NCI-H526 treated with DMSO at 0.1 percent for 48 hours (cell line): ENCODE measurements at regions not wholly inside any gene's neighbourhood (a gene's known extent, or its start where the extent isn't known, plus 50 kb on each side); places are given as distances from the start of the nearest gene placed in this dataset.
"Not testable (repeated sequence)": the region's sequence is repeated elsewhere in the genome, so short reads cannot be mapped to it uniquely, and the experiment has no call there.

ENCODE experiments used
- DNase-seq: peaks from one replicate; lab custom pipeline; 2025; lab: John Stamatoyannopoulos, UW

DNA sequence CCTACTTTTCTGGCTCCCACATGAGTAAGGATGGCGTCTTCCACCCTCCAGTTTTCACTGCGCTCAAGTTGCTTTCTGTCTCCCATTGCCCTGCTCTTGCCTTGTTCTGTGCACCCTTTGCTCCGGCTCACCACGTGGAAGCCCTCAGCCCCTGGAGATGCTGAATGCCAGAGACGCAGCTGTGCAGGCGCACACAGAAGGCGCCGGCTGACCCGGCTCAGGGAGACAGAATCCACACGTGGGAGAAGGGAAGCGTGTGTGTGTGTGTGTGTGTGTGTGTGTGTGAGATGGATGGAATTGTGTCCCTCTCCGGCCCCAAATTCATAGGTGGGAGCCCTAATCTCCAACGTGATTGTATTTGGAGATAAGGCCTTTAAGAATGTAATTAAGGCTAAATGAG lies 118.2 kb upstream of the ERRFI1 start:
- DNase-seq = no peak

DNA sequence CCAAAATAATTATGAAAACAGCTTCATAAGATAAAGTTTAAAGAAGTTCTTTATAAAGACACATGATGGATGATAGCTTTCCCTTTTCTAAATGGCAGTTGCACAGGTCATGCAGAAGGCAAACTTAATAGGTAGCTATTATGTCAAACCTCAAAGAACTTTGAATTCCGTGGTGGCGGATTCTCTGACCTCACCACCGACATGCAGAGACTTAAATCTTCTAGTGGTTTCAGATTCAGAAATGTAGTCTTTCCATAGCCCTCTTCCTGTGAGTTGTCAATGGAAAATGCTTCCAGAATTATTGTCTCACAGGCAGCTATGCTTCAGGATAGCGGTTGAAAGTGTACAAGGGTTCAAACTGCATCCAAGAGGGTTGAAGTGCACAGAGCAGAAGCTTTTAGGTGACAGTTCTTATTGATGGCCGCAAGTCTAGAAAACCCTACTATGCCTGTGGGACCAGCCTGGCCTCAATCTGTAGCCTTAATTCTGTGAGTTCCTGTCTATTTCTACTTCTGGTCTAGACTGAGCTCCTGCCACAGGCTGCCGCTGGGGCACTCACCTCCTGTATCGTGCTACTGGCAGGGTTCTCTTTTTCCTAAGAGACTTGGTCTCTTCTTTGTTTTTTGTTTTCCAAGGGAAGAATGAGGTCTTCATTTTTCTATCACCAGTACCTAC lies 117.0 kb upstream of the ERRFI1 start:
- no peak for DNase-seq

DNA sequence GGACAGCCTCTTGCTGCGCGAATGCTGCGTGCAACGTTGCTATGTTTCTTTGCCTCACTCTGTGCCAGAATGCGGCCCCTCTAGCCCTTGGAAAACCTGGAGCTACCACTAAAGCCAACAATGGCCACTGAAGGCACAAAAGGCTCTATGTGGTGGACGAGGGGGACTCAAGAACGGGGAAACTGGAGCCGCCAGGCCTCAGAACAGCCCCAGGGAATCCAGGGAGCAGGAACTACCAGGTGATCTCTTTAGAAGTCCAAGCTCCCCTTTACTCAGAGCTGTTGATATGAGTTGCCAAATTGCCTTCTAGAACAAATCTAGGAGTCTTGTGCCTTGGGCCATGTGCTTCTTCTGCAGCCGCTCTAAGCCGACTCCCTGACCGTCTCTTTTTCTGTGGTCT lies 113.8 kb upstream of the ERRFI1 start:
- DNase-seq = no peak

DNA sequence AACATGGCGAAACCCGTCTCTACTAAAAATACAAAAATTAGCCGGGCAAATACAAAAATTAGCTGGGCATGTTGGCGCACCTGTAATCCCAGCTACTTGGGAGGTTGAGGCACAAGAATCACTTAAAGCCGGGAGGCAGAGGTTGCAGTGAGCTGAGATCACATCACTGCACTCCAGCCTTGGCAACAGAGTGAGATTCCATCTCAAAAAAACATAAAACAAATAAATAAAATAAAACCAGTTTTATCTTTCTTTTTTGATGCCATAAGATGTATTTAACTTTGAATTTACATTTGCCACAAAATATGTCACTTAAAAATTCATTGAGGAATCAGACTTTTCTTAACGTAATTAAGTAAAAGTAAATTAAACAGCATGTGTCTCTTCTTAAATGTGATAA lies 113.3 kb upstream of the ERRFI1 start:
- DNase-seq = no peak

DNA sequence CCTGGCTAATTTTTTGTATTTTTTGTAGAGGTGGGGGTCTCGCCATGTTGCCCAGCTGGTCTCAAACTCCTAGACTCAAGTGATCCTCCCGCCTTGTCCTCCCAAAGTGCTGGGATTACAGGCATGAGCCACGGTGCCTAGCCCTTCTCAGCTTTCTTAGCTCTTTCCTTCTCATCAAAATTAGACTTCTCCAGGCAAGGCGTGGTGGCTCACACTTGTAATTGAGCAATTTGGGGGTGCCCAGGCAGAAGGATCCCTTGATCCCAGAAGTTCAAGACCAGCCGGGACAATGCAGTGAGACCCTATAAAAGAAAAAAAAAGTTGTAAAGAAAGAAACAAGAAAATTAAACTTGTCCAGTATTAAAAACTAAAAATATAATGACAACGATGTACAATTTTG lies 112.6 kb upstream of the ERRFI1 start:
- DNase-seq = no peak

DNA sequence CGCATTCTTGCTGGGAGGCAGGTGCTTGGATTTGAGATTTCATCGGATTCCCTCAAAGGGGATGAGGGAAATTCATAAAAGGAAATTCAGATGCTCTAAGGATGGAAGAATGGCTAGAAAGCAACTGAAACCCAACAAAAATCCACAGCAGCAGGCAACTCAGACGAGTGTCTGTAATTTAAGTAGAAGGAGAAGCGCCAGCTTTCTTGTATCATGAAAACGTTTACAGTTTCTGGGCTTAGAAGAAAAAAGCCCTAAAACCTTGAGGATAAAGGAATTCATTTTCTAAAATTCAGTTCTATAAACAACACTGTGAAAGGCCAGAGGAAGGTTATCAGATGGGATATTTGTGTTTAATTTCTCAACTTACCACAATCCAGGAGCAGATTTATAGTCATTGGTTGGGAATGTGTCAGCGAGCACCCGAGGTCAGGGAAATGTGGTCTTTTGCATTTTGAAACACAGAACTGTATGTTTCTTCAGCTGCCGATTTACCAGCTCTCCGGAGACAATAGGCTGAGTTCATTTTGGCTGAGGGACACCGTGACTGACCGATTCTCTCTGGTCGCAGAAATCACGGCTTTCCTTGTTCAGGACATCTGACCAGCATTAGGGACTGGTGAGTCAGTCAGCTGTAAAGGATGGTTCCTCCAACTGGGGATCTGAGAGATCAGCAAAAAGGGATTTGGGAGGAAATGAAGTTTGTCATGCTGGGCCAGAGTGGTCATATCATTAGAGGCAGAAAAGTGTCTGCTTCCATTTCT lies 111.6 kb upstream of the ERRFI1 start:
- DNase-seq = no peak

DNA sequence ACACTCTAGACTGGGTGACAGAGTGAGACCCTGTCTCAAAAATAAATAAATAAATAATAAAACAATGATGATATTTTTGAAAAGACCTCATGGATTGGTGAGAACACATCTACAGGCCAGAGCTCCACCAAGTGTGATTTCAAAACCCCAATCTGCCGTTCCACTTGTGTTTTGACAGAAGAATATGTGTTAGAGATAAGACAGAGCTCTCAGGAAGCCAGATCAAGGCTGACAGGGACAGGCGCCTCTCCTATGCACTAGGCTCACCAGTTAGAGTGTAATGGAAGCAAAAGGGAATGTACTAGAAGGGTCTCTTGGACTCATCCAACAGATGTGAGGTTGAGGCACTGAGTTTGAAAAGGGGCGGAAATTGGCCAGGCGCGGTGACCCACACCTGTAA lies 110.7 kb upstream of the ERRFI1 start:
- no peak for DNase-seq

DNA sequence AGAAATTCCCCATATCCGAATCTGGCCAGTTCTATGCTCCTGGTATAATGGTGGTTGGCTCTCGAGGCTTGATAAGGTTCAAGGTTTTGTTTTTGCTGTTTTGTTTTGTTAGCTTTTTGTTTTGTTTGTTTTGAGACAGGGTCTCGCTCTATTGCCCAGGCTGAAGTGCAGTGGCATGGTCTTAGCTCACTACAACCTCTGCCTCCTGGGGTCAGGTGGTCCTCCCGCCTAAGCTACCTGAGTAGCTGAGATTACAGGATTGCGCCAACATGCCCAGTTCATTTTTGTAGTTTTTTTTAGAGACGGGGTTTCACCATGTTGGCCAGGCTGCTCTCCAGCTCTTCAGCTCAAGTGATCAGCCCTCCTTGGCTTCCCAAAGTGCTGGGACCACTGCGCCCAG lies 109.1 kb upstream of the ERRFI1 start:
- DNase-seq = no peak

DNA sequence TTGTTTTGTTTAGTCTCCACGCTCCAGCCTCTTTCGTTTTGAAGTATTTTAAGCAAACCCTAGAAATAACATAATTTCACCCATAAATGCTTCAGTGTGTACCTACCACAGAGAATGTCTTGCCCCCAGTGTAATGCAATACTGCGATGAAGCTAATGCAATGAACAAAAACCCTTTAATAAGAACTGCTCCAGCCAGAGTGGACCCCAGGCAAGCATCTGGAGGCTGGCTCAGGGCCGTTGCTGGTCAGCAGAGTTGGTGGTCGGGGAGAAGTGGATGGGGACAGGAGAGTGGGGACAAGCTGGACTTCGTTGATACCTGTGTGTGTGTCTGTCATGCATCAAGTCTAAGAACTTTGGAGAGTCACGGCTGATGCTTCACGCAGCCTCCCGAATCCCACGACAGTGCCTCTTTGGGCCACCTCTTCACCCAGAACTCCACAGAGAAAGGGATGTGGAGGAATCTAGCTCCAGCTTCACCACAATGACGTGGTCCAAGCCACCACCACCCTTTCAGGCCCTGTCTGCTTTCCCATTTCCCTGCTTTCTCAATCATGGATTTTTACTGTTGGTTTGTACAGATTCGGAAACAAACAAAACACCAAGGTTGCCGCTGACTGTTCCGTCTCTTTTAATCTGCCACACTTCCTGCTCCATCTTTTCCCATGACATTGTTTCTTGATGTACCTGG lies 108.6 kb upstream of the ERRFI1 start:
- DNase-seq = no peak

DNA sequence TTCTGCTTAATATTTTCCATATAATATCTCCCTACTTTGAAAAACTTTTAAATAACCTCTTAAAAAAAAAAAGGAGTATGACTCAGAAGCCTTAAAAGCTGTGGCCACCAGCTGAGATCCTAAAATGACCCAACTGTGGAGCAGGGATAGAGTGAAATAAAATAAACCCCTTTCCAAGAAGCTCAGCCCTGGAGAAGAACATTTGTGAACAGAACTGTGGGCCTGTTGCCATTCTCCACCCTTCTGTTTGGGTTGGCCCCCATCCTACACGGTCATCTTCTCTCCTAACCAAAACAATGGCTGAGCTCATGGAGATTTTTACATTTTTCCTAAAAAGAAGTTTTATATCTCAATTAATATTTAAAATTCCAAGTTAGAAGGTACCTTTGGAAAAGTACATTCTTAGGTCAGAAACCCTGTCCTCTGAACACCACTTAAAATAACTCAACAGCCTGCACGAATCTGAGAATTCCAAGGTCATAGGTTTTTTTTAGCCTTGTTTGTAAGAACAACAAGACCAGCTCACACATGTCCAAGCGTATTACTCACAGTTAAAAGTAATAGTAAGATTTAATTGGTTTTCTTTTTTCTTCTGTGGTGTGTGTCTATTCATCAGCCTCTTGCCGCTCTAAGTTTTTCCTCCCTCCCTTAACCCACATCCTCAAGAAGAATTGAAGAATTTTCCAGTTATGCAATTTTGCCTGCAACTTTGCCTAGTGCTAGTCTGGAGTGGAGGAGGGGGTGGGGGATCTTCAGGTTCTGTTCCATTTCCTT lies 107.7 kb upstream of the ERRFI1 start:
- no peak for DNase-seq

DNA sequence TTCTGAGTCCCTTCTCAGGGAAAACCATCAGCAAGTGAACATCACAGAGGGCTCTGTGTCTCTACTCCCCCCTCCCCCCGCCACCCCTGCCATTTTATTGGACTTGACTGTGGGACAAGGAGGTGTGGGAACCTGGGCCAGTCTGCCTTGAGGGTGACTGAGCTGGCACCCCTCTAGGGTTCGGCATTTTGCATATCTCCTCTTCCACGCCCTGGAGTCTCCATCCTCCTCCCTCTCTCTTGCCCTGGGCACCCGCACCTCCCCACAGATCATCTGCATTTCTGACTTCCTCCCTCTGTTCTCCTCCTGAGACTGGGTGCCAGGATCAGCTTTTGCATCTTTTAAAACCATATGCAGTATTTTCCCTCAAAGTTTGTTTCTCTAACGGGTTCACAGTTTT lies 107.1 kb upstream of the ERRFI1 start:
- DNase-seq = no peak

DNA sequence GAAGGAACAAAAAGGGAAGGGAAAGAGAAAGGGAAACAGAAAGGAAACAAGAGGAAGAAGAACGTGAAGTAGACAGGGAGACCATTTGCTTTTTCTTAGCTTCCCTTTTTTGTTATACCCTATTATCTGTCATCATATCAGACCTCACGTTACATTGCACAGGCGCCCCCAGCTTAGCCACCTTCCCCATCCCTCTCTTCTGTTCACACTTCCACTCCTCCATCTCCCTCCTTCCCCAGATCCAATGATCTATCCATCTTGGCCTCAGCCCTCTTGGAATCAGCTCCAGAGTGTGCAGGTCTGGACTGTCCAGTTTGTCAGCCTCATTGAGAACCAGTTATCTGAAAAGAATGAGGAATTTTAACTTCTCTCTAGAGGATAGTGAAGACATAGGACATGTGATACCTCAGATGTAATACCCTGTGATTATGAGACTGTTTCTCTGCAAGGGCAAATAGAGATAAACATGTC lies 101.1 kb upstream of the ERRFI1 start:
- no peak for DNase-seq

DNA sequence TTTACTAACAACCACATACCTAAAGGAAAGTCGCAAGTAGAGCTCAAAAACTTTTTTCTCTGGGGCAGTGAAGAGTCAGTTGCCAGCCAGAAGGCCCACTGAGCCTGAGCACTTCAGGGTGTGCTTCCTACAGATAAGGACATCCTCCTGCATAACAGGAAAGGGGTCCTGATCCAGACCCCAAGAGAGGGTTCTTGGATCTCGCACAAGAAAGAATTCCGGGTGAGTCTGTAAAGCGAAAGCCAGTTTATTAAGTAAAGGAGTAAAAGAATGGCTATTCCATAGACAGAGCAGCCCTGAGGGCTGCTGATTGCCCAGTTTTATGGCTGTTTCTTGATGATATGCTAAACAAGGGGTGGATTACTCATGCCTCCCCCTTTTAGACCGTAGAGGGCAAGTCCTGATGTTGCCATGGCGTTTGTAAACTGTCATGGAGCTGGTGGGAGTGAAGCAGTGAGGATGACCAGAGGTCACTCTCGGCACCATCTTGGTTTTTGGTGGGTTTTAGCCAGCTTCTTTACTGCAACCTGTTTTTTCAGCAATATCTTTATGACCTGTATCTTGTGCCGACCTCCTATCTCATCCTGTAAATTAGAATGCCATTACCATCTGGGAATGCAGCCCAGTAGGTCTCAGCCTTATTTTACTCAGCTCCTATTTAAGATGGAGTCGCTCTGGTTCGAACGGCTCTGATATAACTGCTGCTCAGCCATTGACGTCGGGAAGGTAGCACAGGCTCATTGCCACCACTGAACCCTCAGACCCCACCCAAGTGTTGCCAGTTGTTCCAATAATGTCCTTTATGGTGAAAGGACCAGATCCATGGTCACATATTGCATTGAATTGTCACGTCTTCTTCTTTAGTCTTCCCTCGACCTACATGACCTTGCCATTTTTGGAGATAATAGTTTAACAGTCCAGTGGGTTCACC lies 96.6 kb upstream of the ERRFI1 start:
- DNase-seq = no peak

DNA sequence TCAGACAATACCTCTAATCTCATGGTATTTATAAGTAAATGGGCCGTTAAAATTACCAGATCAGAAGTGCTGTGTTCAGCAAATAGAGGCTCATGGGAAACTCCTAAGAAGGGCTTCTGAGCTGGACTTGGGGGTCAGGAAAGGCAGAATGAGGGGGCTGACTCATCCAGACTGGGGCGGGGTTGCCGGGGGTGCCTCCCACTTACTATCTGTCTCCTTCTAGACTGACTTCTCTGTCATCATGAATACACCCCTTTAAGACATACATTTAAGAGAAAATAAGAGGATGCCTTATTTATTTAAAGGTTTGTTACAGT lies 96.0 kb upstream of the ERRFI1 start:
- no peak for DNase-seq

DNA sequence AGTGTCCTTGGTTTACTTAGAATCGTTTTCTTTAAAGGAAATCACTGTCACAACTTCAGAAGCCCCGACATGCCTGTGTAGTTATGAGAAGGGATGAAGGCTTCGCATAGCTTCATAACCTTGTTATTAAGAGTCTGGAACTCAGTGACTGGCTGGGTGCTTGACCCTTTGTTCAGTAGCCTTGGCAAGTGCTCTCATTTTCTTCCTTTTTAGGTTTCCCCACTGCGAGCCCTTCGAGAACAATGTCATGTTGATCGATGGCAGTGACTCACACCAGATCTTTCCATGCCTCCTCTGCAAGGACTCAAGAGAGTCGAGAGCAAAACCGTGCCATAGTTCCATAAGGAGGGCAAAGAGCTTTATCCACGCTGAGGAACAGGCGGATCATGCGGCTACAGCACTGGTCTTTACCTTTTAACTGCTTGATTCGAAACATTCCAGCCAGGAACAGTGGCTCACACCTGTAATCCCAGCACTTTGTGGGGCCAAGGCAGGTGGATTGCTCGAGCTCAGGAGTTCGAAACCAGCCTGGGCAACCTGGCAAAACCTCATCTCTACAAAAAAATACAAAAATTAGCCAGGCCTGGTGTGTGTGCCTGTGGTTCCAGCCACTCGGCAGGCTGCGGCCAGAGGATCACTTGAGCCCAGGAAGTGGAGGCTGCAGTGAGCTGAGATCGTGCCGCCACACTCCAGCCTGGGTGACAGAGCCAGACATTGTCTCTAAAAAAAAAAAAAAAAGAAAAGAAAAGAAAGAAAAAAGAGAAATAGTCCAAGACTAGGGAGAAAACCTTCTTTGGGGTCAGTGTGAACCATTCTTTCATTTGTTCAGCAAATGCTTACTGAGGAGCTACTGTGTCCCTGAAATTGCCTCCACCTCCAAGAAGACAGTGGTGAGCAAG lies 95.4 kb upstream of the ERRFI1 start:
- DNase-seq = no peak

DNA sequence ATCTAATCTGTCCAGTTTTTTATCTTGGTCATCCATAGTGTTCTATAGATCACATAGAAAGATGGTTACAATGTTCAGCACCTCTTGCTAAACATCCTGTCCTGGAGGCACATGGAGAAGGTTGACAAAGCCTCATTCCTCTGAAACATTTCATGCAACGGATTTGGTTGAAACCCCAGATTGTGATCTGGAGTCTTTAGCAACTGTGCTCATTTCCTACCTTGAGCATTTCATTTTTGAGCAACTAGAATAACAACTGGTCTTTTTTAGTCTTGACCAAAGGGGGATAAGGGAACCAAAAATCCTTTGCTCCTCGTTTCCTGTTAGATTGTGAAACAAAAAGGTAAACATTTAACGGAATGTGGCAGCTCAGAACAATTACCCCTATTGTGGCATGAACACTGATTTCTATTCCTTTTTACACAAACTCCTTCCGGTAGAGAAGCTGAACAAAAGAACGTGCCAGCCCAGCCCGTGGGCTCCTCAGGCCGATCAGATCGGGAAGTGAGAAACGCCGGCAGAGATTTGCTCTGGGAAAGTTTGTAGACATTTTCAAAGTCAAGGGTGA lies 94.7 kb upstream of the ERRFI1 start:
- no peak for DNase-seq

DNA sequence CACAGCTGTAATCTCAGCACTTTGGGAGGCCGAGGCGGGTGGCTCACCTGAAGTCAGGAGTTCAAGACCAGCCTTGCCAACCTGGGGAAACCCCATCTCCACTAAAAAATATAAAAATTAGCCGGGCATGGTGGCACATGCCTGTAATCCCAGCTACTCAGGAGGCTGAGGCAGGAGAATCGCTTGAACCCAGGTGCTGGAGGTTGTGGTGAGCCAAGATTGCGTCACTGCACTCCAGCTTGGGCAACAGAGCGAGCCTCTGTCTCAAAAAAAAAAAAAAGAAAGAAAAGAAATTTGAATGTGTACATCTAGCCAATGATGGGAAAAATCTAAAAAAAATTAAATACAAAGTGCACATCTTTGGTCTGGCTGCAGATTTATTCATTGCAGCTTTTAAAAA lies 92.6 kb upstream of the ERRFI1 start:
- not testable (repeated sequence) for DNase-seq

DNA sequence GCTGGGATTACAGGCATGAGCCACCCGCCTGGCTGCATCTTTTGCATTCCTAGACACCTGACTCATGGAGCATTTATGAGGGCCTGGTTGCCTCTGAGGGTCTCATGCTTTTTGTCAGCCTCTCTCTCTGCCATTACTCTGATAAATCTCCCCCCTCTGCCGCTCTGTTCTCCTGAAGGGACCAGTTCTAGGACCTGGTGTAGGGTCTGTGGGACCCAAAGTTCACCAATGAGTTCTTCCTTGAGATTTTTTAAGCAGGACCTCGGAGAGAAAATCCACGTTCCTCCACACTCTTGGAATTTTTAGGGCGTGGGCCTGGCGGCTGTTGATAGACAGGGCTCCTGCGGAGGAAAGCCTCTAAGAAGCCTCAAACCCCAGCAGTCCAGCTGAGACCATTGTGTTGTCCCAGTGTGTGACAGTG lies 91.9 kb upstream of the ERRFI1 start:
- no peak for DNase-seq

DNA sequence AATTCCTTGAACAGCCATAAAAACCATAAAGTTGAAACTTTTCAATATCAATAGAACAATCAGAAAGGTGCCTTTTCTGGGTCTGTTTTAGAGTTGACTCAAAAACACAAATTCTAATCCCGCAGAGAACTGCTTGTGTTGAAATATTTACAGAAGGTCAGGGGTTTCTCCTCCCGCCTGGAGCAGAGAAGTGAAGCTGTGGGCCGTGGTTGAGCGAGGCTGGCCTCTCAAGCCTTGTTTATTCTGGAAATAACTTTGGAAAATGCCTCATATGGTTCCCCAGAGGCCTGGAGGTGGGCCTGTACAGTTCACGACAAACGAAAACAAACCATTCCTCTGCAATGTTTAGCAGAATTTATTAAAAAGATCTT lies 90.8 kb upstream of the ERRFI1 start:
- DNase-seq = no peak

DNA sequence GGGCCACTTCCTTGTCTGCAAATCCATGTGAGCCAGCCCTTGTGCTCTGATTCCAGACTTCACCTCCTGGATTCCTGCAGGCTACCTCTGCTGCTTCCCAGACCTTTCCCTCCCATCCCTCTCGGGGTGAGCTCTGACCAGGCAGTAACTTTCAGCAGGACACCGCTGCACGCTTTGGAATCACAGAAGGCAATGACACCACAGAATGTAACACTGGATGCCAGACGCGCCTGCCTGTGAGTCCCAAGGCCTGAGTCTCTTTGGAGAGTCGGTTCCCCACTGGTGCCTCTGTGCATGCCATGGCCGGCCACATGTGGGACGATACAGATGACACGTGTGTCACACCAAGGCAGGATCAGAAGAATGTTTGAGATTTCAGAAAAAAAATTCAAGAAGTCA lies 89.7 kb upstream of the ERRFI1 start:
- DNase-seq = no peak
